HG03196 (cell line): ENCODE measurements at regions not wholly inside any gene's neighbourhood (a gene's known extent, or its start where the extent isn't known, plus 50 kb on each side); places are given as distances from the start of the nearest gene placed in this dataset.
A peak's percentile ranks its signal among the peaks of the same experiment; 100 is the strongest.
"Not testable (repeated sequence)": the region's sequence is repeated elsewhere in the genome, so short reads cannot be mapped to it uniquely, and the experiment has no call there.

Source experiments
- ATAC-seq: cut with Tn5 transposase; IDR thresholded peaks from one replicate; pipeline ENCODE4 v1.9.1; 2021; ENCODE audit not compliant: unreplicated experiment

DNA sequence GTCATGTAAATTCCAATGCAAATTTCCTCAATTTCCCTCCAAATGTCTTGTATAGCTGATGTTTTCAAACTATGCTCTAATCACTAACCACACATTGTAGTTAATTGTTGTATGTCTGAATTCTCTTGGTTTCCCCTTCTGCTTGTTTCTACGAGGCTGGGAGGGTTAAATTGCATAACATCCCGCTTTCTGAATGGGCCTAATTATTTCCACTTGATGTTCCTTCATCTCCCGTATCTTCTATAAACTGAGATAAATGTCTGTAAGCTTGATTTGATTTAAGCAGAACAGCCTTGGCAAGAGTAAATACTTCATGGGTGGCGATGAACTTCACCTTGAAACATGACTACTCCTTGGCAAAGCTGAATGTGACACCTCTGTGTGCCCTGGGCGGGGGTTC, 72.2 kb downstream of the SERINC2 start:
- no peak for ATAC-seq

DNA sequence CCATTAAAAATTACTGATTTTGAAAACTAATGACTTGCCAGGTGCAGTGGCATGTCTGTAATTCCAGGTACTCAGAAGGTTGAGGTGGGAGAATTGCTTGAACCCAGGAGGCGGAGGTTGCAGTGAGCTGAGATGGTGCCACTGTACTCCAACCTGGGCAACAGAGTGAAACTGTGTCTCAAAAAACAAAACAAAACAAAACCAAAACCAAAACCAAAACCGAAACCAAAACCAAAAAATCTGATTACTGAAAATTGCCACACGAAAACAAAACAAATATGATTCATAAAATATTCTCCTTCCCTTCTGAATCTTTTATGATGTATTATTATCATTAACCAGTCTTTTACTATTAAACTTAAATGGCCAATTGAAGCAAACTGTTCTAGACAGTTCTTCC, 74.1 kb downstream of the SERINC2 start:
- ATAC-seq: no peak

DNA sequence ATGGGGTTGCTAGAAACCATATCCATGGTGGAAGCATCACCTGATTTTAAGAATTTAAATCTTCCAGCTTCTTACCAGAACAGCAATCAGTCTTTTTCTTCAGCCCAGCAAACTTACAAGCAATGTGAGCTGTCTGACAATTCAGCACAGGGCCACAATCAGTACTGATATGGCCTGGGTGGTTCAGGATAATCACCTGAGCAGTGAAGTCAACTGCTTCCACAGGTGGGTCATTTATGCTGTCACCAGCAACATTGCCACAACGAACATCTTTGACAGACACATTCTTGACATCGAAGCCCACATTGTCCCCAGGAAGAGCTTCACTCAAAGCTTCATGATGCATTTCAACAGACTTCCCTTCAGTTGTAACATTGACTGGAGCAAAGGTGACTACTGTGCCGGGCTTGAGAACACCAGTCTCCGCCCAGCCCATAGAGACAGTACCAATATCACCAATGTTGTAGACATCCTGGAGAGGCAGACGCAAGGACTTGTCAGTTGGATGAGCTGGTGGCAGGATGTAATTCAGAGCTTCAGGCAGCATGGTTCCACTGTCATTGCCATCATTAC, 74.8 kb downstream of the SERINC2 start:
- ATAC-seq: no peak

DNA sequence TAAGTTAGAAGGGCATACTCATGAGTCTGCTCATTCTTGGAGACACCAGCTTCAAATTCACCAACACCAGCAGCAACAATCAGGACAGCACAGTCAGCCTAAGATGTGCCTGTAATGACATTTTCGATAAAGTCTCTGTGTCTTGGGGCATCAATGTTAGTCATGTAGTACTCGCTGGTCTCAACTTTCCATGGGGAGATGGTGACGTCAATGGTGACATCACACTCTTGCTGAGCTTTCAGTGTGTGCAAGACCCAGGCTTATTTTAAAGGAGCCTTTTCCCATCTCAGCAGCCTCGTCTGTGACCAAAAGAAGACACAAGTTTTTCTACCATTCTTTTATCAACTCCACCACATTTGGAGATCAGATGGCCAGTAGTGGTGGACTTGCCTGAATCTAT, 75.5 kb downstream of the SERINC2 start:
- ATAC-seq: no peak

DNA sequence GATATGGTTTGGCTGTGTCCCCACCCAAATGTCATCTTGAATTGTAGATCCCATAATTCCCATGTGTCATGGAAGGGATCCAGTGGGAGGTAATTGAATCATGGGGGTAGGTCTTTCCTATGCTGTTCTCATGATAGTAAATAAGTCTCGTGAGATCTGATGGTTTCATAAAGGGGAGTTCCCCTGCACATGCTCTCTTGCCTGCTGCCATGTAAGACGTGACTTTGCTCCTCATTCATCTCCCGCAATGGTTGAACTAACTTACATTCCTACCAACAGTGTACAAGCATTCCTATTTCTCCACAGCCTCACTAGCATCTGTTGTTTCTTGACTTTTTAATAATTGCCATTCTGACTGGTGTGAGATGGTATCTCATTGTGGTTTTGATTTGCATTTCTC, 76.6 kb downstream of the SERINC2 start:
- ATAC-seq: not testable (repeated sequence)

DNA sequence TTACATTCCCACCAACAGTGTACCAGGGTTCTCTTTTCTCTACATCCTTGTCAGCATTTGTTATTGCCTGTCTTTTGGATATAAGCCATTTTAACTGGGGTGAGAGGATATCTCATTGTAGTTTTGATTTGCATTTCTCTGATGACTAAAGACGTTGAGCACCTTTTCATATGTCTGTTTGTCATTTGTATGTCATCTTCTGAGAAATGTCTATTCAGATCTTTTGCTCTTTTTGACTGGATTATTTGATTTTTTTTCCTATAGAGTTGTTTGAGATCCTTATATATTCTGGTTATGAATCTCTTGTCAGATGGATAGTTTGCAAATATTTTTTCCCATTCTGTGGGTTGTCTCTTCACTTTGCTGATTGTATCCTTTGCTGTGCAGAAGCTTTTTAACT, 77.6 kb downstream of the SERINC2 start:
- ATAC-seq: not testable (repeated sequence)

DNA sequence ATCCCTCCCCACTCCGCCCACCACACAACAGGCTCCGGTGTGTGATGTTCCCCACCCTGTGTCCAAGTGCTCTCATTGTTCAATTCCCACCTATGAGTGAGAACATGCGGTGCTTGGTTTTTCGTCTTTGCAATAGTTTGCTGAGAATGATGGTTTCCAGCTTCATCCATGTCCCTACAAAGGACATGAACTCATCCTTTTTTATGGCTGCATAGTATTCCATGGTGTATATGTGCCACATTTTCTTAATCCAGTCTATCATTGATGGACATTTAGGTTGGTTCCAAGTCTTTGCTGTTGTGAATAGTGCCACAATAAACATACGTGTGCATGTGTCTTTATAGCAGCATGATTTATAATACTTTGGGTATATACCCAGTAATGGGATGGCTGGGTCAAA, 81.0 kb upstream of the TINAGL1 start:
- ATAC-seq: not testable (repeated sequence)

DNA sequence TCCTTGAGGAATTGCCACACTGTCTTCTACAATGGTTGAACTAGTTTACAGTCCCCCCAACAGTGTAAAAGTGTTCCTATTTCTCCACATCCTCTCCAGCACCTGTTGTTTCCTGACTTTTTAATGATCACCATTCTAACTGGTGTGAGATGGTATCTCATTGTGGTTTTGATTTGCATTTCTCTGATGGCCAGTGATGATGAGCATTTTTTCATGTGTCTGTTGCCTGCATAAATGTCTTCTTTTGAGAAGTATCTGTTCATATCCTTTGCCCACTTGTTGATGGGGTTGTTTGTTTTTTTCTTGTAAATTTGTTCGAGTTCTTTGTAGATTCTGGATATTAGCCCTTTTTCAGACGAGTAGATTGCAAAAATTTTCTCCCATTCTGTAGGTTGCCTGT, 80.5 kb upstream of the TINAGL1 start:
- ATAC-seq: not testable (repeated sequence)

DNA sequence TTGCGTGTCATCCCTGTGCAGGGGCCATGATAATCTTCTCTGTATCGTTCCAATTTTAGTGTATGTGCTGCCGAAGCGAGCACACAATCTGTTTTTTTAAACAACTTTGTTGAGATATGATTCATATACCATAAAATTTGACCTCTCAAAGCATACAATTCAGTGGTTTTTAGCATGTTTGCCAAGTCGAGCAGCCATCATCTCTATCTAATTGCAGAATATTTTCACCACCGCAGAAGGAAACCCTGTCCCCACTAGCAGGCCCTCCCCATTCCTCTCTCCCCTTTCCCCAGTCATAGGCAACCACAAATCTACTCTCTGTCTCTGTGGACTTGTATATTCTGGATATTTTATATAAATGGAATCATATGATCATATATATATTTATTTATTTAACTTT, 78.7 kb upstream of the TINAGL1 start:
- ATAC-seq: no peak

DNA sequence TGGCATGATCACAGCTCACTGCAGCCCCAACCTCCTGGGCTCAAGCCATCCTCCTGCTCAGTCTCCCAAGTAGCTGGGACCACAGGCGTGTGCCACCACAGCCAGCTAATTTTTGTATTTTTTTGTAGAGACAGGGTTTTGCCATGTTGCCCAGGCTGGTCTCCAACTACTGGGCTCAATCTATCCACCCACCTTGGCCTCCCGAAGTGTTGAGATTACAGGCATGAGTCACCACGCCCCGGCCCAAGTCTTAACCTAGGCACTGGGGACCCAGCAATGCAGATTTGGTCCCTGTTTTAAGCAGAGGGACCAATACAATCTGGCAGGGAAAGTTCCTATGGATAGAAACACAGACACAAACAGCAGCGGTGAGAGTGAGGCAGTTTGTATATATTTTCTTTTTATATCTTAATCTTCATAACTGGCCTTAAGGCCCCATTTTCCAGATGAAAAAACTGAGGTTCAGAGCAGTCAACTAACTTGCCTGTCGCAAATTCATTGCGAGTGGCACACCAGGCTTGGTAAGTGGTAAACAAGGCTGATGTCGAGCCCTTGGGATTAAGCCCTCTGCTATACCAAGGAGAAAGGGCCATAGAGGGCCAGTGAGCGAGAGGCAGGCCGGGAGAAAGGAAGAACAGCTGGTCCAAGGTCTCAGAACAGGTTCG, 77.8 kb upstream of the TINAGL1 start:
- ATAC-seq: no peak

DNA sequence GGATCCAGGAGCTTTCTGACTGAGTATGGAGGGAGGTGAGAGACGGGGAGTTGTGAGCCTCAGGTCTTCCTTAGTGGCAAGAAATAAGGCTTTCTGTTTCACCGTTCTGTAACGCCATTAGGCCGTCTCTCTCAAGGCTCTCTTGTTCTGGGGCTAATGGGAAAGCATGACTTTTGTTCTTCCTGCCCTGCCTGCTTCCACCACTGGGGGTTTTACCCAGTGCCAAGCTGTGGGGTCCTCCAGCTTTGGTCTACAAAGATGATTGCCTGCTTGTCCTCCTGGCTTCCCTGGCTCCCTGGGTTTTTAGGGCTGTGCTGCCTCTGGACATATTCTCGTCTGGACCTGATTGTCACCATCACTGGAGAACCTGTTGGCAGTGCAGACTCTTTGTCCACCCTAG, 74.8 kb upstream of the TINAGL1 start:
- no peak for ATAC-seq

DNA sequence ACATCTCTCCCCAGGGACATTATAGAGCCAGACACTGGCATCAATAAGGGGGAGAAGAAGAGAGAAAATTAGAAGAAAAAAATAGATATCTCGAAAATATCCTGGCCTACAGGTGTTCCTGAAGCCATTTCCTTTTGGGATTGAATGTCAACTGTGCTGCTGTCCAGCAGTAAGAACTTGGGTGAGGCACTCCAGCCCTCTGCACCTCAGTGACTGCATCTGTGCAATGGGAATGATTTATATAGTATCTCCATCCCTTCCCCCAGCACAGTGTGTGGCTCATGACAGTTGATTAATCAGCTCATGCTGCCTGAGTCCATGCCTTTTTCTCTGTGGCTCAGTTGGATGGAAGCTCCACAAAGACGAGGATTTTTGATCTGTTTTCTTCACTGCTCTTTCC, 74.1 kb upstream of the TINAGL1 start:
- ATAC-seq: no peak

DNA sequence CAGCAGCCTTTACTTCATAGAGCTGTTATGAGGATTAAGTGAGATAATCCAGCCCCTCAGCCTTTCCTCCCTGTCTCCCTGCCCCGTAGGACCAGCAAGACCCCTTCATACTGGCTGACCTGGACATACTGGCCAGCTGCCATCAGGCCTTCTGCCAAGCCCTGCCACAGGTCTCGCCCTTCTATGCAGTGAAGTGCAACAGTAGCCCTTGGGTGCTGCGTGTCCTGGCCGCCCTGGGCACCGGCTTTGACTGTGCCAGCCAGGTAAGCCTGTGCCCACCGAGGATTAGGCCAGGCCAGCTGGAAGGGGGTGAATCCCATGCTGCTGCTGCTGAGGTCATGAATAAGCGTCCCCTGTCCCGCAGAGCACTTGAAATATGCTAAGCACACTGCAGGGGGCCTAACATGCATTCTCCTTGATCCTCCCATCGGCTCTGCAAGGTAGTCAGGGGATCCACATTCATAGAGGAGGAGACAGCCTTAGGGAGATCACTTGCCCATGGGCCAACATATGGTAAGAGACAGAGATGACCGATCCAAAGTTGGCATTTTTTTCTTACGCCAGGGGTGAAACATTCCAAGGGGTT, 73.3 kb upstream of the TINAGL1 start:
- ATAC-seq: no peak

DNA sequence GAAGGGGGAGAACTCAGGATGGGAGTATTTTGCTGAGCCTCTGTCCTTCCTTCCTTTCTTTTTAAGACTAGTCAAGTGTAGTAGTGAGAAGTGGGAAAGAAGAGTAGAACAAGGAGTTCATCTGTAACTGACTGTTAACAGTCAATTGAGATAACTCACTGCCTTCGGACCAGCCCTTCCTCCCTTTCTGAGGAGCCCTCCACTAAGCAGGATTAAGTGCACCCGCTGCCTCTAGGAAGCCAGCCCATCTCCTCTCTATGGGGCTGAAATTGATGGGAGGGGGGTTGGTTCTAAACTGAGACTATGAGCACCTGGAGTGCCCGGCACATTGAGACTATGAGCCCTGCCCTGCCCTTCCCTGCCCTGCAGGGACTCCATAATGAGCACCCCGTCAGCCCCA, 72.7 kb upstream of the TINAGL1 start:
- no peak for ATAC-seq

DNA sequence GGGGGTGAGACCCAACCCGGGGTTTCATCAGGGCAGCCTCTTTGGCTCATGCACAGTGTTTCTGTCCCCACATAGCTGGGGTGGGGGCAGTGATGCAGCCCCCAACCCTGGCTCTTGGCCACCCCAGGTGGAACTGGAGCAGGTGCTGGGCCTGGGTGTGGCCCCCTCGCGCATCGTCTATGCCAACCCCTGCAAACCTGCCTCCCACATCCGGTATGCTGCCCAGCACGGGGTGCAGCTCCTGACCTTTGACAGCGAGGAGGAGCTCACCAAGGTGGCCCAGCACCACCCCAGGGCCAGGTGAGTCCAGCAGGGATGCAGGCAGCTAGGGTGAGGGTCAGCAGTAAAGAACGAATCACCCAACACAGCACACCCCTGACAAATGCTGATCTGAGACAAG, 72.3 kb upstream of the TINAGL1 start:
- no peak for ATAC-seq

DNA sequence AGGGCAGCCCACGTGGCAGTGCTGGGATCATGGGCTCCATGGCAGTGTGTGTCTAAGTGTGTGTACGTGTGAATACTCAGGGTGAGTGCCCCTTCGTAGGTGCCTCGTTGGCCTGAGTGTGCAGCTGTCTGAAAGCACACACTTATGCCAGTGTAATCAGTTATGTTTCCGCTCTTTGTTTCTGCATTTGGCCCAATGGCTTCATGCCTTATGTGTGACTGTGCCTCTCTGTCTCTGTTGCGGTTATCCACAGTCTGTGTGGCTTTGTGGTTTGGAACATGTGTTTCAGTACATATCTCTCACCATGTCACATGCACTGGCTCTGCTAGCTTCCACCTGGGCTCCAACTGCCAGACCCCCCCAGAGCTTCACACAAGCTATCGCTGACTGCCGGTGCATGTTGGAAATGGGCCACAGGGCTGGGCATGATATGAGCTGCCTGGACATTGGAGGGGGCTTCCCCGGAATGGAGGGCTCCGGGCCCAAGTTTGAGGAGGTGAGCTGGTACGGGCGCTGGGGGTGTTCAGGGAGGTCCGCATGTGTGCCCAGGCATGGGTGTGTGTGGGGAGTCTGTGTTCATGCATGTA, 70.3 kb upstream of the TINAGL1 start:
- ATAC-seq: peak; percentile 35

DNA sequence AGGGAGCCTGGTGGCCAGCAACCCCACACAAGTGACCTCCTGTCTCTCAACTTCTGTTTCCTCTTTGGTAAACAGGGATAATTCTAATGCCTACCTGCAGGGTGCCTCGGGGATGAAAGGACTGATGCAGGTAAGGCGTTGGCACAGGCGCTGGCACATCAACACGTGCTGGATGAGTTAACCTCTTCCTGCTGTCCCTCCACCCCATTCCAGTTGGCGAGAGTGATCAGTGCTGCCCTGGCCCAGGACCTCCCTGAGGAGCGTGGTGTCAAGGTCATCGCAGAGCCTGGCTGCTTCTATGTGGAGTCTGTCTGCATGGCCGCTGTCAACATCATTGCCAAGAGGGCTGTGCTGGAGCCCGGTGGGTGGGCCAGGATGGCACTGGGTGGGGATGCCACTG, 69.1 kb upstream of the TINAGL1 start:
- no peak for ATAC-seq

DNA sequence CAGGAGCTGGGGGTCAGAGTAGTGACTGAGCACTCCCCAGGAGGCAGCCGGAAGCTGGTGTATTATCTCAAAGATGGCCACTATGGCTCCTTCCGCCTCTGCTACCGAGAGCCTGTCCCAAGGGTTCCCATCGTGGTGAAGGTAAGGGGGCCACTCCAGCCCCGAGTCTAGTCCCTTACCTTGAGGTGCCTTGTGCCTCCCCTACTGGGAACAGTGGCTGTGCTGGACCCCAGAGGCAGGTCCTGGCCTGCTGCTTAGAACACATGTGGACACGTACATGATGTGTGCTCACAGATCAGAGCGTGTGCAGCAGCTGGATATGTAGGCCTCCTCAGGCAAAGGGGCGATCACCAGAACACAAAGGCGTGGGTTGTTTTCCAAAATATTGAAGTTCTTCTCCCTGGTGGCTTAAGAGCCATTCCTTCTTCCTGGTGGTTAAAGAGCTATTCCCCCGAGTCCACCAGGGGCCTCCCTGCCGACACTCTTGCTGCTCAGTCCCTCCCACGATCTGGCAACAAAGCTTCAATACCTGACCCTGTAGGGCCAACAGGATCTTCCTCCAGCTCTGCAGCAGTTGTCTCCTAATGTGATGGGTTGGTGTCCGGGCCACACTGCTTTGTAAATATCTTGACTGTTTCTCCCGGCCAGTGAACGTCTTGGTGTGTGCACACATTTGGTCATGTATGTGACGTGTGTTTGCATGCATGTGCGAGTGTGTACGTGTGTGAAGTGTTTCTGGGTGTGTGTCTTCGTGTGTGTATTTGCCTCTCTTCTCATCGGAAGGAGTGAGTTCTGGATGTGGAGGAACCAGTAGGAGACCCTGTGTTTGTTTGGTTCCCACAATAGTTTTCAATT, 68.4 kb upstream of the TINAGL1 start:
- ATAC-seq: no peak

DNA sequence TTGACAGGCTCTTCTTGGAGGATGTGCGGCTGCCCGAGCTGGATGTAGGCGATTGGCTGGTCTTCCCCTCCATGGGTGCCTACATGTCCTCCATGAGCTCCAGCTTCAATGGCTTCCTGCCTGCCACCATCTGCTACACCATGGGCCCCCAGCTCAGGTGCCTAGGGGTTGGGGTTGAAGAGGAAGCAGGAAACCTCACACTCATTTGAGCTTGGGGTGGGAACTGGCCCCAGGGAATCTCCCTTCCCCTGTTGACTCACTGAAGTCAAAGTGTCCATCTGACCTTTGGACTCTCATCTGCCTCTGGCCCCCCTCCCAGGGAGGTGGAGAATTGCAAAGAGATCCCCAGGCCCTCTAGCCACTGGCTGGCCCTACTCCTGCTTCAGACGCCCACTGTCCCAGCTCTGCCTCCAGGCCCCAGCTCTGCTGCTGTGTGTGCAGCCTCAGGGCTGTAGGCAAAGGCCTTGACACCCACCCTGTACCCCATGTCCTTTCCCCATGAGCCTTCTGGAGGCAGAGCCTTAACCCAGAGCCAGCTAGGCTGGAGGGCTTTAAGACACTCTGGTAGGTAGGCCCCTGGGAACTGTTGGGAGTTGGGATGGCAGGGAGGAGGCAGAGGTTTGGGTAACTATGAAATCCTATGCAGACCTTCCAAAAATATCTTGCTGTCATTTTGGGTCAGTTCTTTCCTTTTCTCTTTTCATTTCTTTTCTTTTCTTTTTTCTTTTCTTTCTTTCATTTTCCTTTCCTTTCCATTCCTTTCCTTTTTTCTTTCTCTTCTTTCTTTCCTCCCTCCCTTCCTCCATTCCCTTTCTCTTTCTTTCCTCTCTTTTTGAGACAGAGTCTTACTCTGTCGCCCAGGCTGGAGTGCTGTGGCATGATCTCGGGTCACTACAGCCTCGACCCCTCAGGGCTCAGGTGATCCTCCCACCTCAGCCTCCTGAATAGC, 66.9 kb upstream of the TINAGL1 start:
- peak; percentile 37 for ATAC-seq

DNA sequence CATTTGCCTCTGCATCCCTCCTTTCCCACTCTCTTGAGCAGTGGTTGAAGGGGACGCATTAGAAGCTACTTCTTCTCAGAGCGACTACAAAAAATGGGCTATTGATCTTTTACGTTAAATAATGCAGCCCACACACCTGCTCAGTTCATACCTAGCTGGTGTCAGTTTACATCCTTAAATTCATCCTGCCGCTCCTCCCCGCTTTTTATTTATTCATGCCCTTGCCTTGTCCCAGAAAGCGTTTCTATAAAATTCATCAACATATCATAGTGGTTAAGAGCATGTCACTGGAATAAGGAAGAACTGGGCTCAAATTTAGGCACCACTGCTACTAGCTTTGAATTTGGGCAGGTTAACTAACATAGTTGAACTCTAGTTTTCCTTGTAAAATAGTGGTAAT, 66.0 kb upstream of the TINAGL1 start:
- ATAC-seq: no peak
